Ishikawa (cell line): ENCODE measurements at regions not wholly inside any gene's neighbourhood (a gene's known extent, or its start where the extent isn't known, plus 50 kb on each side); places are given as distances from the start of the nearest gene placed in this dataset.

ENCODE experiments used
- CEBPB ChIP-seq: IDR thresholded peaks from 2 replicates; pipeline ENCODE4 v1.6.1; 2012
- EP300 ChIP-seq: IDR thresholded peaks from 2 replicates; pipeline ENCODE4 v1.6.1; 2012; ENCODE audit warnings: borderline replicate concordance
- NFIC ChIP-seq: IDR thresholded peaks from 2 replicates; pipeline ENCODE4 v1.6.1; 2012
- RAD21 ChIP-seq: IDR thresholded peaks from 2 replicates; pipeline ENCODE4 v1.6.1; 2012; ENCODE audit warnings: low read depth
- REST ChIP-seq: IDR thresholded peaks from 2 replicates; pipeline ENCODE4 v1.6.1; 2012; ENCODE audit warnings: low read depth, mild to moderate bottlenecking
- TCF12 ChIP-seq: IDR thresholded peaks from 2 replicates; pipeline ENCODE4 v1.6.1; 2012; ENCODE audit warnings: low read depth
- USF1 ChIP-seq: IDR thresholded peaks from 2 replicates; pipeline ENCODE4 v1.6.1; 2012
- YY1 ChIP-seq: IDR thresholded peaks from 2 replicates; pipeline ENCODE4 v1.6.1; 2012; ENCODE audit warnings: low read depth
- ZBTB7A ChIP-seq: IDR thresholded peaks from 2 replicates; pipeline ENCODE4 v1.6.1; 2012; ENCODE audit warnings: low read depth

GRCh38 chr5:67802766-67803165, 412.8 kb upstream of the PIK3R1 start:
- TF ChIP-seq USF1 (no peak), YY1 (no peak), RAD21 (no peak), ZBTB7A (no peak), REST (no peak), TCF12 (no peak), EP300 (no peak), CEBPB (no peak), NFIC (no peak)
